Left lung (tissue), 4 donors: ENCODE measurements at regions not wholly inside any gene's neighbourhood (a gene's known extent, or its start where the extent isn't known, plus 50 kb on each side); places are given as distances from the start of the nearest gene placed in this dataset.

Experiments used
- ATAC-seq: fragments of 200-7000 bp; cut with Tn5 transposase; one replicate; pipeline ENCODE4 v1.9.1; 2020; ENCODE audit warnings: moderate library complexity
- DNase-seq, 4 donors: peaks; one replicate each; pipeline ENCODE4 v3.0.0-alpha.2; 2013 to 2020
- H3K27ac ChIP-seq, 2 donors: fragments of 200-600 bp; sonication (generic) in 1 of 2; one replicate each; pipeline versions ENCODE4 v1.5.0 to v1.8.0; 2020 to 2021
- H3K27me3 ChIP-seq, 2 donors: fragments of 200-600 bp; sonication (generic) in 1 of 2; one replicate each; pipeline versions ENCODE4 v1.5.0 to v1.8.0; 2020 to 2021
- H3K36me3 ChIP-seq, 2 donors: fragments of 200-600 bp; sonication (generic) in 1 of 2; one replicate each; pipeline versions ENCODE4 v1.5.0 to v1.8.0; 2020 to 2021
- H3K4me1 ChIP-seq, 2 donors: fragments of 200-600 bp; one replicate each; pipeline ENCODE4 v1.8.0; 2021
- H3K4me3 ChIP-seq, 2 donors: fragments of 200-600 bp; sonication (generic) in 1 of 2; one replicate each; pipeline versions ENCODE4 v1.5.0 to v1.8.0; 2020 to 2021; ENCODE audit warnings: mild to moderate bottlenecking in 1 of 2
- H3K9me3 ChIP-seq, 2 donors: fragments of 200-600 bp; sonication (generic) in 1 of 2; one replicate each; pipeline versions ENCODE4 v1.5.0 to v1.8.0; 2020 to 2021
- CTCF ChIP-seq, 2 donors: fragments of 200-600 bp; sonication (generic) in 1 of 2; IDR thresholded peaks; one replicate each; pipeline versions ENCODE4 v1.5.0 to v1.8.0; 2021; ENCODE audit warnings: antibody characterized with exemption in 2 of 2
- intact Hi-C, 2 donors: fragments of 100-400 bp; cut with DNase I; formaldehyde crosslinking; loops; one replicate each; pipeline versions ENCODE4 v1.11.2 to v1.14.2; 2022
- donor health status: DM: no; HTN: yes; CAD: no.
- donor health status: DM: no; HTN: no; CAD: no.

GRCh38 chr10:91071786-91072185 lies 148.7 kb upstream of the PCGF5 start:
- no peak for DNase-seq
- intact Hi-C loops, result no loop called here
- TF ChIP-seq CTCF (IDR thresholded peaks at IDR 0.05), result no peak
- no peak overlapping the region for H3K27ac ChIP-seq
- no peaks in the 10 kb centered on the region for H3K36me3 ChIP-seq
- H3K9me3 ChIP-seq, result no peaks in the 10 kb centered on the region
- no peaks in the 10 kb centered on the region for H3K4me1 ChIP-seq
- no peaks in the 10 kb centered on the region for H3K27me3 ChIP-seq
- no peak for ATAC-seq
- H3K4me3 ChIP-seq, result no peak overlapping the region

- TF ChIP-seq CTCF (IDR thresholded peaks at IDR 0.05), result no peak
- H3K36me3 ChIP-seq, result no peaks in the 10 kb centered on the region
- no peaks in the 10 kb centered on the region for H3K27me3 ChIP-seq
- peaks cover 0 to 12% of the 10 kb centered on the region in 2 donors for H3K4me1 ChIP-seq
- ATAC-seq (no peak), DNase-seq (no peak)
- intact Hi-C loops, result no loop called here
- no peak overlapping the region for H3K27ac ChIP-seq
- H3K9me3 ChIP-seq, result no peaks in the 10 kb centered on the region
- H3K4me3 ChIP-seq, result no peak overlapping the region
These were observed 147.0 kb upstream of the PCGF5 start for GRCh38 chr10:91073286-91073979.

- intact Hi-C loops, result no loop called here
- H3K27ac ChIP-seq, result peak overlapping the region; percentile 3 to 17
- H3K9me3 ChIP-seq, result no peaks in the 10 kb centered on the region
- no peak for ATAC-seq
- no peaks in the 10 kb centered on the region for H3K36me3 ChIP-seq
- H3K4me3 ChIP-seq, result no peak overlapping the region
- no peaks in the 10 kb centered on the region for H3K27me3 ChIP-seq
- H3K4me1 ChIP-seq, result peaks cover 0 to 12% of the 10 kb centered on the region in 2 donors
- DNase-seq, result no peak
- TF ChIP-seq CTCF (IDR thresholded peaks at IDR 0.05), result no peak
These were observed 143.4 kb upstream of the PCGF5 start for GRCh38 chr10:91076991-91077548.

- Histone ChIP-seq H3K4me3 (no peak overlapping the region), H3K9me3 (no peaks in the 10 kb centered on the region), H3K27ac (peak overlapping the region; percentile 3 to 17), H3K4me1 (peaks cover 0 to 12% of the 10 kb centered on the region in 2 donors), H3K36me3 (no peaks in the 10 kb centered on the region), H3K27me3 (no peaks in the 10 kb centered on the region)
- no peak for TF ChIP-seq CTCF (IDR thresholded peaks at IDR 0.05)
- intact Hi-C loops, result no loop called here
- ATAC-seq (peak; percentile 62), DNase-seq (peak; percentile 11 to 59 (median 36))
These were observed 142.9 kb upstream of the PCGF5 start for GRCh38 chr10:91077549-91078071.

GRCh38 chr10:91080776-91081175 lies 139.7 kb upstream of the PCGF5 start:
- ATAC-seq, result no peak
- Histone ChIP-seq H3K36me3 (no peaks in the 10 kb centered on the region), H3K27me3 (no peaks in the 10 kb centered on the region), H3K4me3 (no peak overlapping the region), H3K4me1 (peaks cover 0 to 12% of the 10 kb centered on the region in 2 donors), H3K27ac (no peak overlapping the region), H3K9me3 (no peaks in the 10 kb centered on the region)
- no peak for DNase-seq
- no peak for TF ChIP-seq CTCF (IDR thresholded peaks at IDR 0.05)
- intact Hi-C loops, result no loop called here
